Peyer's patch (tissue), 4 donors: ENCODE measurements at regions not wholly inside any gene's neighbourhood (a gene's known extent, or its start where the extent isn't known, plus 50 kb on each side); places are given as distances from the start of the nearest gene placed in this dataset.
"Not testable (repeated sequence)": the region's sequence is repeated elsewhere in the genome, so short reads cannot be mapped to it uniquely, and the experiment has no call there.

ENCODE experiments used
- DNase-seq, 3 donors: peaks; one replicate each; pipeline ENCODE4 v3.0.0-alpha.2; 2017 to 2019
- H3K27ac ChIP-seq, 4 donors: fragments of 200-600 bp; sonication (generic); one replicate each; pipeline ENCODE4 v1.5.1; 2016 to 2019
- H3K27me3 ChIP-seq, 2 donors: fragments of 200-600 bp; sonication (generic); one replicate each; pipeline ENCODE4 v1.5.1; 2019
- H3K36me3 ChIP-seq, 3 donors: fragments of 200-600 bp; sonication (generic); one replicate each; pipeline ENCODE4 v1.5.1; 2016 to 2019
- H3K4me1 ChIP-seq, 4 donors: fragments of 200-600 bp; sonication (generic); one replicate each; pipeline ENCODE4 v1.5.1; 2016 to 2019
- H3K4me3 ChIP-seq, 4 donors: fragments of 200-600 bp; sonication (generic); 1 replicate in 3 of 4; 2 replicates in 1 of 4; pipeline ENCODE4 v1.5.1; 2016 to 2019; ENCODE audit warnings: mild to moderate bottlenecking in 1 of 4
- H3K9me3 ChIP-seq, 4 donors: fragments of 200-600 bp; sonication (generic); one replicate each; pipeline ENCODE4 v1.5.1; 2016 to 2019; ENCODE audit warnings: mild to moderate bottlenecking in 1 of 4
- CTCF ChIP-seq, 6 experiments: fragments of 450-650 bp in 4 of 6; fragments of 200-600 bp in 2 of 6; sonication (generic) in 1 of 6; IDR thresholded peaks; one replicate each; pipeline ENCODE4 v1.5.1; 2017 to 2019; ENCODE audit warnings: antibody characterized with exemption in 6 of 6, mild to moderate bottlenecking in 3 of 6, moderate library complexity in 1 of 6
- POLR2A ChIP-seq, 2 donors: fragments of 450-650 bp; IDR thresholded peaks; one replicate each; pipeline ENCODE4 v1.5.1; 2017; ENCODE audit warnings: antibody characterized with exemption in 2 of 2, mild to moderate bottlenecking in 2 of 2, moderate library complexity in 2 of 2

DNA sequence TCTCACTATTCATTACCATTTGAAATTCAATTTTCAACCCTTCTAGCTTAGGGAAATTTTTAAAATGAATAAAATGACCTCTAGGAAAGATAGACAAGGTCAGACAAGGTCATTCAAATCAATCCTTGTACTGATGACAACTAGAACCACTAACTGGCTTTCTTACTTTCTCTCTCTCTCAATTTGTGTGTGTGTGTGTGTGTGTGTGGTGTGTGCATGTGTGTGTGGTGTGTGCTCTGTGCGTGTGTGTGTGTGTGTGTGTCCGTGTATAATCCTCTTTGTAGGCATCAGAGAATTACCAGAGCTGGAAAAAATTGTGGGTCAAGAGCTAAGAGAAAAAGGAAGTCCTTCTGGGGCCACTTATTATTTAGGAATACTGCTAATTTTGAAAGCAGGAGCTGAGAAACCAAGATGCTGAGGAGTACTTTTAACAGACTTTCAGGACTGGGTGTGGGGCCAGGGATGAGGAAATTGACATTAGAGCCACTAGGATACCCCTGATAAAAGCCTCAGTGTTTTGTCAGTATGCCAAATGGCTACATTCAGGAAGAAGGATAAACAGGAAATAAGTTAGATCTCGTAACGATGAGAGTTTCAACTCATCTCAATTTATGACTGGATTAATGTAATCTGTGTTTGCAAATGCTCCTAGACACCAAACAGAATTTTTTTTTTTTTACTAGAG lies 723.3 kb downstream of the CETN3 start:
- H3K36me3 ChIP-seq = no peaks in the 10 kb centered on the region
- H3K9me3 ChIP-seq = no peaks in the 10 kb centered on the region
- DNase-seq = no peak
- no peak overlapping the region for H3K27ac ChIP-seq
- H3K27me3 ChIP-seq = no peaks in the 10 kb centered on the region
- H3K4me1 ChIP-seq = no peaks in the 10 kb centered on the region
- H3K4me3 ChIP-seq = no peak overlapping the region
- no peak for TF ChIP-seq CTCF (IDR thresholded peaks at IDR 0.05)
- no peak for TF ChIP-seq POLR2A (IDR thresholded peaks at IDR 0.05)

DNA sequence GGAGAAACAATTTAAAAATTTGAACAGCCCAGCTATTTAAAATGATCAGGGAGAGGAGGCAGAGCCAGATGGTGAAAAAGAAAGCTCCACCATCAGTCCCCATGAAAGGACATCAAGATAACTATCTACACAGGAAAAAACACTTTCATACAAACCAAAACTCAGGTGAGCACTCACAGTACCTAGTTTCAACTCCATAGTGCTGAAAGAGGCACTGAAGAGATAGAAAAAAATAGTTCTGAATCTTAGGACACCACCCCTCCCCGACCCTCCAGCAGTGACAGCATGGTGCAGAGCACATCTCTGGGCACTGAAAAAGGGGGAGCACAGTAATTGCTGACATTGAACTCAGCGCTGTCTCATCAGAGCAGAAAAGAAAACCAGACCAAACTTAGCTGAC lies 732.9 kb downstream of the CETN3 start:
- H3K4me3 ChIP-seq = no peak overlapping the region
- H3K27ac ChIP-seq = no peak overlapping the region
- DNase-seq = no peak
- TF ChIP-seq POLR2A (IDR thresholded peaks at IDR 0.05) = no peak
- TF ChIP-seq CTCF (IDR thresholded peaks at IDR 0.05) = no peak
- peaks cover 0 to 4% (median 0%) of the 10 kb centered on the region in 4 donors for H3K9me3 ChIP-seq
- H3K27me3 ChIP-seq = no peaks in the 10 kb centered on the region
- H3K4me1 ChIP-seq = no peaks in the 10 kb centered on the region
- H3K36me3 ChIP-seq = no peaks in the 10 kb centered on the region

DNA sequence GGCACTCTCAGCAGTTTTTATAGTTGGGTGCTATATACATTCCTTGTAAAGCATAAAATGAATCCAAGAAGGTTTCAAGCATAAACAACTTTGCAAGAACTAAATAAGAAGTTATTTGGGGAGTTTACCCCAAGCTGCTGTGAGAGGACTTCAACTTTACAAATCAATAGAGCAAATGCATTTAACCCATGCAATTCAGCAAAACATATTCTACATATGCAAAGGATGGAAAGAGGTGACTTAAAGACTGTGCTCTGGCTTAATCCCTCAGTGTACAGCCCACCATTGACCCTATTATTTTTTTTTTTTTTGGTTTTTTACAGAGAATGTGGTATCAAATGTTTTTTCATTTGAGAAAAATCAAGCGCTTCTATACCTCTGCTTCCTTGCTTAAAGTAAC lies 736.5 kb downstream of the CETN3 start:
- H3K27ac ChIP-seq = no peak overlapping the region
- H3K27me3 ChIP-seq = no peaks in the 10 kb centered on the region
- H3K9me3 ChIP-seq = peaks cover 0 to 4% (median 0%) of the 10 kb centered on the region in 4 donors
- no peaks in the 10 kb centered on the region for H3K4me1 ChIP-seq
- DNase-seq = no peak
- no peaks in the 10 kb centered on the region for H3K36me3 ChIP-seq
- H3K4me3 ChIP-seq = no peak overlapping the region
- TF ChIP-seq POLR2A (IDR thresholded peaks at IDR 0.05) (no peak), CTCF (IDR thresholded peaks at IDR 0.05) (no peak)

DNA sequence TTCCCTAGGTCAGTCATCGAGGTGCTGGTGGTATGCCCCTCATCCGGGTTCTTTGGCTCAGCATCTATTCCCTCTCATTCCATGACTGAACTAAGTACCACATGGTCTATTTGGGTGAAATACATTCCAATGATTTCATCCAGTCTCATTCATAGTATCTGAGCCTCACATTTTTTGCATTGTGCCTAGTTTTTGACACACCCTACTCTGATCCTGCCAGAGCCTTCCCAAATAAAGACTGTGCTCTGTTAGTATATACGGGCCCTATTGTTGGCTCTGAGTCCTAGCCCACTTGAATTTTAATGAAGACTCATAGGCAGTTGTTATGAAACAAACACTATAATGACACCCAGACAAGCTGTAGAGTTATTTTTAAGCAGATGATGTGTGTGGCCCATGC lies 740.7 kb downstream of the CETN3 start:
- no peaks in the 10 kb centered on the region for H3K4me1 ChIP-seq
- H3K27ac ChIP-seq = no peak overlapping the region
- no peak overlapping the region for H3K4me3 ChIP-seq
- no peaks in the 10 kb centered on the region for H3K36me3 ChIP-seq
- H3K9me3 ChIP-seq = no peaks in the 10 kb centered on the region
- no peak for TF ChIP-seq CTCF (IDR thresholded peaks at IDR 0.05)
- no peak for TF ChIP-seq POLR2A (IDR thresholded peaks at IDR 0.05)
- no peaks in the 10 kb centered on the region for H3K27me3 ChIP-seq
- DNase-seq = no peak

- no peak for TF ChIP-seq CTCF (IDR thresholded peaks at IDR 0.05)
- TF ChIP-seq POLR2A (IDR thresholded peaks at IDR 0.05) = no peak
- Histone ChIP-seq H3K27me3 (no peaks in the 10 kb centered on the region), H3K4me3 (no peak overlapping the region), H3K36me3 (no peaks in the 10 kb centered on the region), H3K4me1 (no peaks in the 10 kb centered on the region), H3K27ac (no peak overlapping the region), H3K9me3 (no peaks in the 10 kb centered on the region)
- DNase-seq = no peak
Measured at GRCh38 chr5:89662499-89662898, 747.1 kb downstream of the CETN3 start.

GRCh38 chr5:89638871-89639270 lies 755.9 kb upstream of the MEF2C start:
- H3K27me3 ChIP-seq = no peaks in the 10 kb centered on the region
- no peak for DNase-seq
- H3K4me3 ChIP-seq = no peak overlapping the region
- H3K27ac ChIP-seq = no peak overlapping the region
- H3K9me3 ChIP-seq = no peaks in the 10 kb centered on the region
- TF ChIP-seq CTCF (IDR thresholded peaks at IDR 0.05) = no peak
- TF ChIP-seq POLR2A (IDR thresholded peaks at IDR 0.05) = no peak
- H3K4me1 ChIP-seq = no peaks in the 10 kb centered on the region
- no peaks in the 10 kb centered on the region for H3K36me3 ChIP-seq

- H3K27me3 ChIP-seq, H3K4me3 ChIP-seq, H3K4me1 ChIP-seq, H3K36me3 ChIP-seq, DNase-seq, H3K9me3 ChIP-seq, H3K27ac ChIP-seq: not testable (repeated sequence)
Measured at GRCh38 chr5:89634176-89634575, 751.2 kb upstream of the MEF2C start.

DNA sequence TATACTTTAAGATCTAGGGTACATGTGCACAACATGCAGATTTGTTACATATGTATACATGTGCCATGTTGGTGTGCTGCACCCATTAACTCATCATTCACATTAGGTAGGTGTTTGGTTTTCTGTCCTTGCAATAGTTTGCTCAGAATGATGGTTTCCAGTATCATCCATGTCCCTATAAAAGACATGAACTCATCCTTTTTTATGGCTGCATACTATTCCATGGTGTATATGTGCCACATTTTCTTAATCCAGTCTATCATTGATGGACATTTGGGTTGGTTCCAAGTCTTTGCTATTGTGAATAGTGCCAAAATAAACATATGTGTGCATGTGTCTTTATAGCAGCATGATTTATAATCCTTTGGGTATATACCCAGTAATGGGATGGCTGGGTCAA lies 747.1 kb upstream of the MEF2C start:
- H3K4me1 ChIP-seq, H3K9me3 ChIP-seq, H3K27ac ChIP-seq, H3K27me3 ChIP-seq, H3K36me3 ChIP-seq, DNase-seq, H3K4me3 ChIP-seq: not testable (repeated sequence)
